ENCODE measurements at regions not wholly inside any gene's neighbourhood (a gene's known extent, or its start where the extent isn't known, plus 50 kb on each side); places are given as distances from the start of the nearest gene placed in this dataset.

GRCh38 chr7:22563032-22563501, 63.1 kb upstream of the STEAP1B start:
- TF ChIP-seq, protein P1, sequence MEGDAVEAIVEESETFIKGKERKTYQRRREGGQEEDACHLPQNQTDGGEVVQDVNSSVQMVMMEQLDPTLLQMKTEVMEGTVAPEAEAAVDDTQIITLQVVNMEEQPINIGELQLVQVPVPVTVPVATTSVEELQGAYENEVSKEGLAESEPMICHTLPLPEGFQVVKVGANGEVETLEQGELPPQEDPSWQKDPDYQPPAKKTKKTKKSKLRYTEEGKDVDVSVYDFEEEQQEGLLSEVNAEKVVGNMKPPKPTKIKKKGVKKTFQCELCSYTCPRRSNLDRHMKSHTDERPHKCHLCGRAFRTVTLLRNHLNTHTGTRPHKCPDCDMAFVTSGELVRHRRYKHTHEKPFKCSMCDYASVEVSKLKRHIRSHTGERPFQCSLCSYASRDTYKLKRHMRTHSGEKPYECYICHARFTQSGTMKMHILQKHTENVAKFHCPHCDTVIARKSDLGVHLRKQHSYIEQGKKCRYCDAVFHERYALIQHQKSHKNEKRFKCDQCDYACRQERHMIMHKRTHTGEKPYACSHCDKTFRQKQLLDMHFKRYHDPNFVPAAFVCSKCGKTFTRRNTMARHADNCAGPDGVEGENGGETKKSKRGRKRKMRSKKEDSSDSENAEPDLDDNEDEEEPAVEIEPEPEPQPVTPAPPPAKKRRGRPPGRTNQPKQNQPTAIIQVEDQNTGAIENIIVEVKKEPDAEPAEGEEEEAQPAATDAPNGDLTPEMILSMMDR (IDR thresholded peaks at IDR 0.05), result no peak
- TF ChIP-seq POLR2A (IDR thresholded peaks at IDR 0.05), result no peak
